Suprapubic skin (tissue), 4 donors: ENCODE measurements at regions not wholly inside any gene's neighbourhood (a gene's known extent, or its start where the extent isn't known, plus 50 kb on each side); places are given as distances from the start of the nearest gene placed in this dataset.

Experiments
- DNase-seq, 2 donors: peaks; one replicate each; pipeline ENCODE4 v3.0.0-alpha.2; 2019; ENCODE audit warnings: low spot score in 2 of 2
- H3K27ac ChIP-seq: fragments of 200-600 bp; sonication (generic); one replicate; pipeline ENCODE4 v1.5.1; 2019
- H3K27me3 ChIP-seq: fragments of 200-600 bp; sonication (generic); one replicate; pipeline ENCODE4 v1.5.1; 2019
- H3K36me3 ChIP-seq: fragments of 200-600 bp; sonication (generic); one replicate; pipeline ENCODE4 v1.5.1; 2019
- H3K4me1 ChIP-seq: fragments of 200-600 bp; sonication (generic); one replicate; pipeline ENCODE4 v1.5.1; 2019
- H3K4me3 ChIP-seq: fragments of 200-600 bp; sonication (generic); one replicate; pipeline ENCODE4 v1.5.1; 2019; ENCODE audit warnings: mild to moderate bottlenecking
- H3K9me3 ChIP-seq: fragments of 200-600 bp; sonication (generic); one replicate; pipeline ENCODE4 v1.5.1; 2019
- CTCF ChIP-seq, 2 donors: fragments of 200-600 bp in 1 of 2; fragments of 450-650 bp in 1 of 2; sonication (generic) in 1 of 2; IDR thresholded peaks; one replicate each; pipeline ENCODE4 v1.5.1; 2016 to 2019; ENCODE audit warnings: antibody characterized with exemption in 2 of 2, mild to moderate bottlenecking in 1 of 2, moderate library complexity in 1 of 2
- EP300 ChIP-seq: sonication (generic); formaldehyde crosslinking; IDR thresholded peaks from one replicate; pipeline ENCODE4 v1.6.1; 2017; ENCODE audit warnings: antibody characterized with exemption
- POLR2A ChIP-seq, 2 donors: fragments of 450-650 bp; IDR thresholded peaks; one replicate each; pipeline ENCODE4 v1.6.1; 2017; ENCODE audit warnings: antibody characterized with exemption in 2 of 2, mild to moderate bottlenecking in 2 of 2, moderate library complexity in 2 of 2
- POLR2AphosphoS5 ChIP-seq, 3 donors: sonication (generic); formaldehyde crosslinking; IDR thresholded peaks; one replicate each; pipeline ENCODE4 v1.6.1; 2017; ENCODE audit warnings: antibody characterized with exemption in 3 of 3
- WGBS: methylation state at CpG from one replicate; pipeline ENCODE4 v1.1.5; 2018; 5-methylcytosine and 5-hydroxymethylcytosine counted together

- no peaks in the 10 kb centered on the region for H3K9me3 ChIP-seq
- DNase-seq: no peak
- WGBS: 60% methylated on average over 4 of the region's 4 CpGs
Measured at GRCh38 chr14:51439896-51440295, 199.8 kb downstream of the TMX1 start.

GRCh38 chr14:51441001-51441400 lies 201.0 kb downstream of the TMX1 start:
- Histone ChIP-seq H3K27me3 (no peaks in the 10 kb centered on the region), H3K9me3 (no peaks in the 10 kb centered on the region), H3K4me3 (no peak overlapping the region), H3K36me3 (no peaks in the 10 kb centered on the region), H3K4me1 (peaks cover 7% of the 10 kb centered on the region), H3K27ac (no peak overlapping the region)
- no peak for TF ChIP-seq EP300
- no peak for DNase-seq
- WGBS: 84% methylated on average over 2 of the region's 2 CpGs

More at GRCh38 chr14:51439896-51440295, 199.8 kb downstream of the TMX1 start:
- H3K36me3 ChIP-seq: no peaks in the 10 kb centered on the region
- H3K4me3 ChIP-seq: no peak overlapping the region
- H3K4me1 ChIP-seq: peaks cover 7% of the 10 kb centered on the region
- no peak for TF ChIP-seq POLR2A (IDR thresholded peaks at IDR 0.05)
- no peak for TF ChIP-seq EP300
- TF ChIP-seq POLR2AphosphoS5 (IDR thresholded peaks at IDR 0.05): no peak
- no peak for TF ChIP-seq CTCF (IDR thresholded peaks at IDR 0.05)
- no peaks in the 10 kb centered on the region for H3K27me3 ChIP-seq
- H3K27ac ChIP-seq: no peak overlapping the region

GRCh38 chr14:51442513-51443175 lies 202.6 kb downstream of the TMX1 start:
- Histone ChIP-seq H3K27ac (no peak overlapping the region), H3K9me3 (no peaks in the 10 kb centered on the region), H3K27me3 (no peaks in the 10 kb centered on the region), H3K4me1 (peaks cover 7% of the 10 kb centered on the region), H3K4me3 (no peak overlapping the region), H3K36me3 (no peaks in the 10 kb centered on the region)
- TF ChIP-seq CTCF (IDR thresholded peaks at IDR 0.05) (no peak), POLR2AphosphoS5 (IDR thresholded peaks at IDR 0.05) (no peak), POLR2A (IDR thresholded peaks at IDR 0.05) (no peak), EP300 (no peak)
- whole genome bisulfite sequencing: 45% methylated on average over 2 of the region's 2 CpGs
- DNase-seq: no peak

- Histone ChIP-seq H3K4me1 (peaks cover 8% of the 10 kb centered on the region), H3K27ac (no peak overlapping the region), H3K4me3 (no peak overlapping the region), H3K36me3 (no peaks in the 10 kb centered on the region), H3K9me3 (no peaks in the 10 kb centered on the region), H3K27me3 (no peaks in the 10 kb centered on the region)
- no peak for DNase-seq
- 87% methylated on average over 5 of the region's 5 CpGs for WGBS
- TF ChIP-seq POLR2AphosphoS5 (IDR thresholded peaks at IDR 0.05): no peak
- no peak for TF ChIP-seq CTCF (IDR thresholded peaks at IDR 0.05)
- TF ChIP-seq POLR2A (IDR thresholded peaks at IDR 0.05): no peak
- no peak for TF ChIP-seq EP300
Measured at GRCh38 chr14:51443195-51444018, 203.4 kb downstream of the TMX1 start.

GRCh38 chr14:51444353-51445000 lies 204.4 kb downstream of the TMX1 start:
- H3K36me3 ChIP-seq: no peaks in the 10 kb centered on the region
- peaks cover 19% of the 10 kb centered on the region for H3K4me1 ChIP-seq
- H3K9me3 ChIP-seq: no peaks in the 10 kb centered on the region
- TF ChIP-seq POLR2A (IDR thresholded peaks at IDR 0.05): no peak
- TF ChIP-seq CTCF (IDR thresholded peaks at IDR 0.05): no peak
- no peak for TF ChIP-seq EP300
- no peak for TF ChIP-seq POLR2AphosphoS5 (IDR thresholded peaks at IDR 0.05)
- no peak overlapping the region for H3K27ac ChIP-seq
- H3K4me3 ChIP-seq: no peak overlapping the region
- no peak for DNase-seq
- WGBS: 90% methylated on average over 9 of the region's 9 CpGs
- no peaks in the 10 kb centered on the region for H3K27me3 ChIP-seq
